ENCODE measurements at regions not wholly inside any gene's neighbourhood (a gene's known extent, or its start where the extent isn't known, plus 50 kb on each side); places are given as distances from the start of the nearest gene placed in this dataset.
"Not testable (repeated sequence)": the region's sequence is repeated elsewhere in the genome, so short reads cannot be mapped to it uniquely, and the experiment has no call there.

DNA sequence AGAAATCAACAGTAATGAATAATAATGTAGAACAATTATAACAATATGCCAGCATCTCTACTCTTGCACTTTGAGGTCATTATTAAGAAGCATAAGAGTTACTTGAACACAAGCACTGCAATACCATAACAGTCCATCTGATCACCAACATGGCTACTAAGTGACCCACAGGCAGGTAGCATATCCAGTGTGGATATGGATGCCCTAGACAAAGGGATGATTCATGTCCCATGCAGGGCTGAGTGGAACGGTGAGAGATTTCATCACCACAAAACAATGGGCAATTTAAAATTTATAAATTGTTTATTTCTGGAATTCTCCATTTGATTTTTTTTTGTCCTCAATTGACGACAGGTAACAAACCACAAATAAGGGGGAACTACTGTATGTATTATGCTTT is 107.7 kb upstream of the TSC22D2 start:
- DNase-seq: no peak

DNA sequence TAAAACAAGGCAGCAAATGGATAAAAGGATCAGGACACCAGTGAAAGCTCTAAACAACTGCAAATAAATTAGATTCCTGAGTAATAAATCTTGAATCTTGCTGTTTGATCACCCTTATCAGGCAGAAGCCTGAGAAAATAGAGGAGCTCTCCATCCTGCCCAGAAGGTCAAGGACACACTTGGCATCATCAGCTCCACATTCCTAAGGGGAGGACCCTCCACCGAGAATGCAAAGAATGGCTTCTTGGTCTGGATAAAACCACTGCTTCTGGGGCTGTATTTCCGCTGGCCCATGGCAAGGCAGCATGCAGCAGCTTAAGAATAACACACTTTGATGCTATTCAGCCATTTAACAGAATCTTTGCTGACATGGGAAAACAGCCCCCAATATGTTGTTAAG is 108.9 kb upstream of the TSC22D2 start:
- no peak for DNase-seq

DNA sequence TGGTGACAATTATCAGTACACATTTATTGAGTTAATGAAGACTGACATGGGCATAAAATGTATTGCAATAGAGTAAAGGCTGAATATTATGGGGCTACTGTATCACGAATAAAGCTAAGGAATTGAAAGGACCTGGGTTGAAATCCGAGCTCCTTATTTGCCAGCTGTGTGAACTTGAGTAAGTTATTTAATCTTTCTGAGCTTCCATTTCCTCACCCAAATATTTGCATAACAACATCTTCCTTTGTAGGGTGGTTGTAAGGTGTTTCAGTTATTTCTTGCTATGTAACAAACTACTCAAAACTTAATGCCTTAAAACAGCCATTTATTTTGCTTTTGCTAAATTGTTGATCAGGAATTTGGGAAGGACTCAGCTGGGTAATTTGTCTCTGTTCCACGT is 111.1 kb upstream of the TSC22D2 start:
- no peak for DNase-seq

DNA sequence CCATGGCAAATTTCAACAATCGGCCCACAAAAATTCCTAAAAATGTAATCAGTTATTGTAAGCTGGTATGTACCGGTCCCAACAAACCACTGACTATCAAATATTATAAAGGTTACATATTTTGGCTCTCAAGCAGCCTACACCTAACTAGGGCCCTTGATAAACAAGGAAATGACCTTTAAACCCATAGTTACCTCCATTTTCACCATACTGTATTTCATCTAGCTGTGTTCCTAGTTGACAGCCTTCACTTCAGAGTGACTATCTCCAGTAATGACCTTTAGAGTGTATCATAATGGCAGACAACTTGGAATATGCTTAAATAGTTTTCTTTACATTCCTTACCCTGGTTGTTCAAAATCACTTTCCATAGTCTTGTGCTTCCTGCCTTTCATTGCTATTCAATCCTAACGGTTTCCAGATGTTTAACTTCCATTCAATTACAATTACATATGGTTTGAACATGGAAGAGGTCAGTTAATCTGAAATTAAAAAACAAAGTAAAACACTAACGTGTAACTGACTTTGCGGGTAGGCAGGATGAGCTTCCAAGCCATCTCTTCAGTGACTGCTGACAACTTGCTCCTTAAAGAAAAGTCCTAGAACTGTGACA is 111.9 kb upstream of the TSC22D2 start:
- no peak for DNase-seq

DNA sequence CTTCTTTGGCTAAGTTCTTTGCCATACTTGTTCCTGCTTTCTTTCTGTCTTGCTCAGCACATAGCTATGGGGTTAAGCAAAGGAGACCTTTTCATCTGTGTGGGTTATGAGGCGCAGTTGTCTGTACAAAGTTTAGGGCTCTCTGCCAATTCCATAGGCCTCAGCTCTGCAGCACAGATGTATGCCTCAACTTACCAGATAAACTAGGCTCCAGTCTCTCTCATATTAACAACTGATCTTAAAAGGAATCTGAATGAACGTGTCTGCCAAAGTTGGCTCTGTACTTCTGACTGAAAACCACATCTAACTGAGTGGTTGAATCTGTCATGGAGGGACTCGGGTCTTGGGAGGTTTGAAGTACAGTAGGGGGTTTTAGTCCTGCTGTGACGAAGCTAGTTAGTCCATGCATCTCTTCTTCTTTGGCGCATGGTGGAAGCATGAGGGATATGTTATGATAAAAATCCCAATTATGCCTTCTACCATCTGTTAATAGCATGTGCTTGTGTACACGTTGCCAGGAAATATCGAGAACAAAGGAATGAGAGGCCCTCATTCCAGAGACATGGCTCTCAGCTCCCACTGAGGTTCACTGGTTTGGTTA is 114.6 kb upstream of the TSC22D2 start:
- DNase-seq: no peak

DNA sequence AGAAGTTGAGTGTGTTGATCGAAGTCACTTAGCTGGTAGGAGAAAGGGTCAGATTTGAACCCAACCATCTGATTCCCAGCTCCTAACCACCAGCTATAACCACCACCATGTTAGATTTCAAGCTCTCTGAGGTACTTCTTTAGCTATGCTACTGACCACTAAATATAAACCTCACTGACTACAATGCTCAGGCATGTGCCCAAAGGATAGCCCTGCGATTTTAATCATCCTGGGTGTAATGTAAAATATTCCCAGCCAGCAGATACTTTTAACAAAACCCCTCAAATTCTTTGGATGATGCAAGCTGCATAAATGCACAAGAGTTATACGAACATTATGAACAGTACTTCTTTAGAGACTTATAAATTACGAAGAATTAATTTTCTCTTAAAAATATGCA is 115.2 kb upstream of the TSC22D2 start:
- no peak for DNase-seq

DNA sequence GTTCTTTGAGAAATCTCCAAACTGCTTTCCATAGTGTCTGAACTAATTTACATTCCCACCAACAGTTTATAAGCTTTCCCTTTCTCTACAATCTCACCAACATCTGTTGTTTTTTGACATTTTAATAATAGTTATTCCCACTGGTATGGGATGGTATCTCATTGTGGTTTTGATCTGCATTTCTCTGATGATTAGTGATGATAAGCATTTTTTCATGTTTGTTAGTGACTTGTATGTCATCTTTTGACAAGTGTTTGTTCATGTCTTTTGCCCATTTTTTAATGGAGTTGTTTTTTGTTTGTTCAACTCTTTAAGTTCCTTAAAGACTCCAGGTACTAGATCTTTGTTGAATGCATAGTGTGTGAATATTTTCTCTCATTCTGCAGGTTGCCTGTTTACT is 116.6 kb upstream of the TSC22D2 start:
- no peak for DNase-seq

DNA sequence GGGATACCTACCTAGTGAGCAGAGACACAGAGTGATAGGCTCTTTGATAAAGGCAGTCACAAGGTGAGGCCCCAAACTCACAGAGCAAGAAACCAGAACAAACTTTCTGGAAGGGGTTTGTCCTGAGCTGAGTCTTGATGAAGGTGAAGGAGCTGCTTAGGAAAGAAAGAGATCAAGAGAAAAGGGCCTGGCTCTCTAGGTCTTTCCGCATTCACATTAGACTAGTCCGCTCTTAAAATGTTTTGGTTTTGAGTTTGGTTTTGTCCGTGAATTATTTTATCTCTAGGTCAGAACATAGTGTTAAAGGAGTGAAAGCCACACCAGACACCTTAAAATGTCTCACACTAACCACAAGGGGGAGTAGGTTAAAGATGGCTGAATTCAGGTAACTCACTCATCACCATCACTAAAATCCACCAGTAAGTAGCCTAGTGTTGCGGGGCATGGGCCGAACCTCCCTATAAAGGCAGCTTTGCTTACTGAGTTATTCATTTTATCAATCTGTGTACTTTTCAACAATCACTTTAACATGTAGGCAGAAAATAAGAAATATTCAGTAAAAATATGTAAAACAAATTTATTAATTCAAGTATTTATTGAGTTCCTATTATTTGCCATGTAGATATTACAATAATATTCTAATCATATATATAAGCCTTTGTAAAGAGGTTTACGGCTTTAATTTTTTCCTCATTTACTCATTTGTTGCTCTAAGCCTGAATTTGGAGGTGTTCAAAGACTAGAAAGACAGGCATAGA is 121.5 kb upstream of the TSC22D2 start:
- peak; percentile 42 for DNase-seq

DNA sequence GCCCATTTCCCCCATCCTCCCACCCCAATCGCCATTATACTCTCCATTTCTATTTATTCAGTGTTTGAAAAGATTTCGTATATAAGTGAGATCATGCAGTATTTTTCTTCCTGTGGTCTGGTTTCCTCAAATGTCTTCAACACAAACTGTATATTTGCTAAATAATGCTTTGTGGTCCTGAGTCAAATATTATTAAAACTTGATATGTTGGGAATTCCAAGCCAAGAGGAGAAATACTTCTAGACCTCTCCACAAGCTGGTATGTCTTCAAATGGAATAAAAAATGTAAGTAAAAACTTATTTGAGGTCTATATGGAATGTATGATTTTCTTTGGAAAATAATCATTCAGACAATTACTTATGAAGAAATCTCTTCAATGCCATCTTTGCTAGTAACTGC is 122.5 kb upstream of the TSC22D2 start:
- DNase-seq: no peak

DNA sequence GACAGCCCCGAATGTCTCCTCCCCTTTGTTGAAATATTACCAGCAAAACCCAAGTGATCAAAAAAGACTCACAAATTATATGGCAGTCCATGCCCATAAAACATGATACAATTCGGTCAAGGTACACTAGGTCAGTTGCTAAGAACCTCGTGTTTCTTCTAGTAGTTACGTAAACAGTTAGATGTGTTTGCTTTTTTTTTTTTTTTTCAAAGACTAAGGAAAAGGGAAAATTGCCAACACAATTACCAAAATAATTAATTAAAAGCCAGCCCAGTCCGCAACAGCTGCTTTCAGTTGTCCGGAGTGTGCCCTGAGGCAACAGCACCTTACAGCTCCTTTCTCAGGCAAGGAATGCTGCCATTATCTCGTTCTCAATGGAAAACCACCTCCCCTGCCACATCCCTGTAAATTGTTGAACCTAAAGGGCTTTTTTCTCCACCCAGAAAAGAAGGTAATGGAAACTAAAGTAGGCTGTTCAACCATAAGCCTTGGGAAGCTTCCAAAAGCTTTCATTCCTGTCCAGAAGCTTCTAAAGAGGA is 129.2 kb upstream of the TSC22D2 start:
- DNase-seq: no peak

DNA sequence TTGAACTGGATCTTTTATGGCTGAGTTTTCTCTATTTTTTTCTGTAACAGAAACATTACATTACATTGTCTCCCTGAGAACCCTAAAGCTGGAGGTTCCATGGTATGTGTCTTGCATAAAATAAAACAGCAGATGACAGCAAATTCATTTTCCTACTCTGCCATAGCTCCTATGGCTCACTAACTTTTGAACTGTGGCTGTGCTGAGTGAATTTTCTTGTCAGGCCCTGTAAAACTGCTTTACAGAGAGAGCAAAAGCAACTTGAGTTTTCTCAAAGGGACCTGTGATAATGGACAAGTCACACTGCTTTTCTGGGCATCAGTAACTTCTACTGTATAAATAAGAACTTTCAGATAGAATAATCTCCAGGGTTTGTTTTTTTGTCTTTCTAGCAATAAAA is 129.9 kb upstream of the TSC22D2 start:
- DNase-seq: no peak

DNA sequence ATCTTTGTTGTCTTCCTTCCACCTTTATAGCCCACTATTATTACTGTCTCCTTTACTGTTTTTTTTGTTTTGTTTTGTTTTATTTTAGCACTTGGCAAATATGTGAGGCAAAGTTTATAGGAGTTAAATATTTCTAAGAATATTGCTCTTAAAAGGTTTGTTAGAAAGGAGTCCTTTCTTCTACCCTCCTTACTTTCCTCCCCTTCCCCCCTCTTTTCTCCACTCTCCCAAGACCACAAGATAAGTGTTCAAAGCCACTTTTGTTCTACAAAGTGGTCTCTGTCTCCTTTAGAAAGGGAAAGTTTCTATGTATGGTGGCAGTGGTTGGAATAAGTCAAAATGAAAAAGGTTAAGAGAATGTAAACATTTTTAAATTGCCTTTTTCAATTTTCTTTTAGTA is 130.7 kb upstream of the TSC22D2 start:
- DNase-seq: no peak

DNA sequence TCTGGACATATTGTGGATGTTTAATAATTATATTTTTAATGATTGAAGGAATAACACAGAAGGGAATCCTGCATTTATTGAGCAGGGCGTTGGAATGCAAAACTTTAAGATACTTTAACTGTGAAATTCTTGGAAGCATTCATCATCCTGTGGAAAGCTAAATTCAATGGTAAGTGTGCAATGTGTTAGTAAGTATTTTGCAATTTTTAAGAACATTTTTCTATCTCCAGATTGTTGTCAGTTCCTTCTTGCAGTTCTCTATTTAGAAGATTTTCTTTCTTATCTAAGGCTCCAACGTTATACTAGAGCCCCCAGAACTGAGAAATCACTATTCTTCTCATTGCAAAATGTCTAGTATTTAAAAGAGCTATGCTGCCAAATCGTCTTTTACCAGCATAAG is 132.2 kb upstream of the TSC22D2 start:
- DNase-seq: no peak

DNA sequence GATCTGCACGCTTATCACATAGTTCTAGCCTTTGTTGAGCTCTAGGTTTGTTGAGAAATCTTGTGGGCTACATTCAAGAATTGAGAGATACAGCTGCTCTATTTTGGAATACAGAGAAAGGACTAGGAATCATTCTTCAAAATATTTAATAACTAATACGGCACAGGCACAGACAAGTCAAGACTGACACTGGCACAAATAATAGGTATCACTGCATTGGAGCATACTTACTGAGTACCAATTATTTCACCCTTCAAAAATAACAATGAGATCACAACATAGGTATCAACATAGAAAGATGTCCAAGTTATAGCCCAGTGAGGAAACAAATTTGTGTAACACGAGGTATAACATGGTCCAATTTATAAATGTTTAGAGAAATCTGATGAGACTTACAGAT is 133.7 kb upstream of the TSC22D2 start:
- no peak for DNase-seq

DNA sequence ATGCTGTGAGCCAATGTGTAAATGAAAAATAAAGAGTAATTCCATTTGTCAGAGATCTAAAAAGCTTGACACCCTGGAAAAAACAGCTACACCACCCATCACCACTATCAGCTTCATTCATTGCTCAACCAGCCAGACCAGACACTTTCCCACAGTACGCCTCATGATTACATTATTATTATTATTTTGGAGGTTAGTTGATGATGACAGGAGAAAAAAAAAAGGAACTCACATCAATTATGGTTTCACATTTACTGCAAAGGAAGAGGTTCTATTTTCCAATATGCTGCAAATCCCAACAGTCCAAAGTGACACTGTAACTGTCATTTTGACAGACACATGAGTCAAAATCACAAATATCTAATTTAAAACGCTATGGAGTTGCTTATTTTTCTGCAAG is 134.7 kb upstream of the TSC22D2 start:
- DNase-seq: no peak

DNA sequence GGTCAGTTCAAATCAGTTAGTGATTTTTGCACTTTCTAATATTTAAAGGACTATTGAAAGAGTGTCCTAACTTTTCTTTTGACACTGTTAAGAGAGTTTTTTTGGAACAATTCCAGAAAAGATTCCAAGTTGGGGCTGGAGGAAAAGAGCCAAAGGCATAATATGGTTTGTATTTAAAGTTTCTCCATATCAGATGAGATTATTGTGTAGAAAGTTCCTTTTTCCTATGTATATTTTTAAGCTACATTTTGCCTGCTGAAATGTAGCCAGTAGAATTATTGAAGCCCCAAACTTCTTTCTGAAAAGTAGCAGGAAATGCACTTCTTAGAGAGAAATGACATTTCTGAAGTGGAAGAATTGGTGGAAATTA is 136.5 kb upstream of the TSC22D2 start:
- DNase-seq: no peak

DNA sequence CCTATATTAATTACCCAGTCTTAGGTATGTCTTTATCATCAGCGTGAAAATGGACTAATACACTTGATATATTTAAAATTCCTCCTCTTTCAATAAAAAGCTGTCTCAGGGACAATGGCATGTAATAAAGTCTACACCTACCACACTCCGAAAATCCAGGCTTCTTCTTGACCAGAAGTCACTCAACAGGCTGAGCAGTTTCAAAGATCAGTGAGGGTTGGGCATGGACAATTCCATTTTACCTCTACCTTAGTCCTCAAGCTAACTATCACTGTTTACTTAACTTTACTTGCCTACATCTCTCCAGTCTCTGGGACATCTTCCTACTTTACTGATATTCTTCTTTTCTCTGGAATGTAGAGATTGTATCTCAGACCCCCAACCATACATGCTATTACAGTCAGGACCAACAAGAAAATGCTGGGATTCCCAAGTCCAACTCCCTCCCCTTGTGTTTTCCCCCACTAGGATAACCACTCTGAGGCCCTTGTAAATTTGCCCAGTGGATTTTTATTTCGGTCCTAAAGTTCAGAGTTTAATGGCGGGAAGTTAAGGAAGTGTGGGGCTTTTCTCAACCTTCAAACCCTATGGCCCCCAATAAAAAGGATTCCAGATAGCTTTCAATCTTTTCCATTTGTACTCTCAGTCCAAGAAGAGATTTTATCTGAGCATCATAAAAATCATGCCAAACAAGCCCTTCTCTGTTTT is 137.1 kb upstream of the TSC22D2 start:
- no peak for DNase-seq

DNA sequence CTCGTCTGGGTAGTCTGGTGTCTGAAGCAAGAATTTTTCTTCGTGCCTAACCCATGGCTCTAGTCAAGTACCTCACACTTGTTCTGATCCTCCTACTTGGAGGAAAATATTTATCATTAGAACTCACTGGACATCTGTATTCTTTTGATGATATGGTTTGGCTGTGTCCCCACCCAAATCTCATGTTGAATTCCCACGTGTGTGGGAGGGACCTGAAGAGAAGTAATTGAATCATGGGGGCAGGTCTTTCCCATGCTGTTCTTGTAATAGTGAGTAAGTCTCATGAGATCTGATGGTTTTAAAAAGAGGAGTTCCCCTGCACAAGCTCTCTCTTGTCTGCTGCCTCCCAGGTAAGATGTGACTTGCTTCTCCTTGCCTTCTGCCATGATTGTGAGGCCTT is 137.7 kb upstream of the TSC22D2 start:
- DNase-seq: not testable (repeated sequence)

DNA sequence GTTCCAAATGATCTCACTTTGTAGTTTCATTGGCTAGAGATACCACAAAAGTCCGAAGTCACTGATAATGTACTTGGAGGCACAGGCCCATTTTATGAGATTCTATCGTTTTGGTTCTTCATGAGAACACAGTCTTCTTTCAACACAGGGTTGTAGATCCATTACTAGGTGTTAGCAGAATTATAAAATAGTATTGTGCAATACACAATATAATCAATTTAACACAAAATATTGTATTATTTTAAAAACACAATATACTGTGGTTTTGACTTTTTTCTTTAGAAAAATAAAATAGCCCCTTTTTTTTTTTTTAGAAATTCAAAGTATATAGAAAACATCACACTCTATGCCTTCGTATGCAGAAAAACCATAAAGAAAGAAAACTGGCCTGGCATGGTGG is 138.6 kb upstream of the TSC22D2 start:
- DNase-seq: no peak

DNA sequence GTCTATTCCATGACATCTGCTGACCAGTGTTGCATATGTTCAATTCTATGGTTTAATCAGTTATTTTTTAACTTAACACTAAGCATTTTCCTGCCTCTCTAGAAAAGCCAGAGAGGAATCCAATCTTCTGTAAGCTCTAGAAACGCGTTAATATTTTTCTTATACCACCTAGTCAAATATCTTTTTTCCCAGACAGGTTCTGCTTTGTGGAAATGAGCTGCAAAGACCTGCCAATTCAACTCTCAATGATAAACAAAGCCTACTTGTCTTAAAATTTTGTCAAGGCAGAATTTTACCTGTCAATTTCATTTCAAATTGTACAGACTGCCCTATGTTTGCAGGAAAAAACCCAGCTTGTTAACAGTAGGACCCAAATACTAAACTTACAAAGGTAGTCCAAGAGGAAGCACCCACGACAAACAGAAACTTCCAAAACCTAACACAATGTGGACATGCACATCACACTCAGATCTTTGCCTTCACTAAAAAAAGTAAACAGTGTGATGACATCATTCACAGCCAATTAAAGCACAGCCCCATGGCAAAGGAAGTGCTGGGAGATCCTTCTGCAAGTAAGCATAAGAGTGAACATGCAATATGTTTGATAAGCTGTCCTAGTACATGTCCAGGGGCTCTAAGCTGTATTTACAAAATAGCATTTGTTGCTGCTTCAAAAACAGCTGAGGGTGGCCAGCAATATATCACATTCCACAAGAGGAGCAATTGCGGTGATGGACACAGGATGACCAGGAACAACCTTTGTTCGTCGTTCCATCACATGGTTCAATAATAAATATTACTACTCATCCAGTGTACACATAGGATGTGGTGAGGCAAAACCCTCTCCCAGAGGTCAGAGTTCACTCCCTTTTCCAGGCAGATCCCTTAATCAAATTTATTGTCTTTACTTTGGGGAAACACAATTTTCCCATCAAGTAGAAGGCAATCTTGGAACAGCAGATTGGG is 139.4 kb upstream of the TSC22D2 start:
- no peak for DNase-seq

DNA sequence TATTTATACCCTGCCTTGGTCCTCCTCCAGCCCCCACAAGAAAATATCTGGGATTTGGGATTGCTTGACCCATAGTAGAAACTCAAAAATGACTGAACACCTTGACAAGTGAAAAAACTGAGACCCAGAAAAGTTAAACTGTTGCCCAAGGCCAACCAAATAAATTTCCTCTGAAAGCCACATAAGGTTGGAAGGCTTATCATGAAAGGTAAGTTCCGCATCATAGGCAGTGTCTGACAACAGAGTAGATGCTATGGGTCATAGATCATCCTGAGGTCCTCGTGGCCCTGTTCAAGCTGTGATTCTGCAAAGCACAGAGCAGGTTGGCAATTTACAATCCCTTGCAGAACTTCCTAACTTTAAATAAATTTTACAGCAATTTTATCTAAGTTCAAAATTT is 140.8 kb upstream of the TSC22D2 start:
- no peak for DNase-seq

DNA sequence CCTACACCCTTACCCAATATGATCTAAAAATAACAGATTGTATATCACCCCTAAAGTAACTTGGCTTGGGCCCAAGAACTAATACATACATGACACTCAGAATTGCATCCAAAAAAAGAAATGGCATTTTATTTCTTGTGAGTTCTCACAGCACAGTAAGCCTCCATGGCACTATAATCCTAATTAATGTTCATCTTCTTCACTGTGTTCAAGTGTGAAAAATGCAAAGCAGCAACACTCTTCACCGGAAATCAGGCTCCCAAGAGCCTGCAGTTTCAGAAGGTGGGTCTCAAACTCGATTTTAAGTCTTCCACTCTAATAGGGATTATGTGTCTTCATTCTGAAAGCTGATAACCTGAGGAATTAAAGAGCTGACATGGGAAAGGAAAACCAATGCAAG is 142.8 kb upstream of the TSC22D2 start:
- DNase-seq: no peak

Data from NCI-H526 treated with DMSO at 0.1 percent for 48 hours (cell line).